GM12864 (cell line): ENCODE measurements at regions not wholly inside any gene's neighbourhood (a gene's known extent, or its start where the extent isn't known, plus 50 kb on each side); places are given as distances from the start of the nearest gene placed in this dataset.

ENCODE experiments used
- DNase-seq: peaks from one replicate; pipeline ENCODE4 v3.0.0-alpha.2; 2011; ENCODE audit warnings: low read depth
- H3K4me3 ChIP-seq: 2 replicates; pipeline ENCODE4 v1.5.1; 2011; ENCODE audit warnings: mild to moderate bottlenecking, low read depth, low read length, control low read depth
- CTCF ChIP-seq: IDR thresholded peaks from 2 replicates; pipeline ENCODE4 v1.5.1; 2011; ENCODE audit warnings: low read depth, mild to moderate bottlenecking, moderate library complexity, low read length, control low read depth, inconsistent platforms; ENCODE audit errors: missing control alignments

GRCh38 chr4:45199736-45200135 is 473.4 kb upstream of the GNPDA2 start:
- no peak overlapping the region for H3K4me3 ChIP-seq
- DNase-seq, result no peak
- no peak for TF ChIP-seq CTCF

- no peak for TF ChIP-seq CTCF
- DNase-seq, result no peak
- no peak overlapping the region for H3K4me3 ChIP-seq
Observed at GRCh38 chr4:45188501-45188900, 462.1 kb upstream of the GNPDA2 start.

- no peak overlapping the region for H3K4me3 ChIP-seq
- DNase-seq, result no peak
- no peak for TF ChIP-seq CTCF
Observed at GRCh38 chr4:45186249-45186648, 459.9 kb upstream of the GNPDA2 start.

GRCh38 chr4:45183905-45184304 is 457.5 kb upstream of the GNPDA2 start:
- DNase-seq, result no peak
- no peak for TF ChIP-seq CTCF
- no peak overlapping the region for H3K4me3 ChIP-seq

GRCh38 chr4:45172636-45173035 is 446.3 kb upstream of the GNPDA2 start:
- DNase-seq, result no peak
- no peak for TF ChIP-seq CTCF
- H3K4me3 ChIP-seq, result no peak overlapping the region

GRCh38 chr4:45160951-45161350 is 434.6 kb upstream of the GNPDA2 start:
- TF ChIP-seq CTCF, result no peak
- no peak overlapping the region for H3K4me3 ChIP-seq
- DNase-seq, result no peak

GRCh38 chr4:45155081-45155777 is 428.9 kb upstream of the GNPDA2 start:
- no peak overlapping the region for H3K4me3 ChIP-seq
- no peak for DNase-seq
- no peak for TF ChIP-seq CTCF
